ENCODE measurements at regions not wholly inside any gene's neighbourhood (a gene's known extent, or its start where the extent isn't known, plus 50 kb on each side); places are given as distances from the start of the nearest gene placed in this dataset.

DNA sequence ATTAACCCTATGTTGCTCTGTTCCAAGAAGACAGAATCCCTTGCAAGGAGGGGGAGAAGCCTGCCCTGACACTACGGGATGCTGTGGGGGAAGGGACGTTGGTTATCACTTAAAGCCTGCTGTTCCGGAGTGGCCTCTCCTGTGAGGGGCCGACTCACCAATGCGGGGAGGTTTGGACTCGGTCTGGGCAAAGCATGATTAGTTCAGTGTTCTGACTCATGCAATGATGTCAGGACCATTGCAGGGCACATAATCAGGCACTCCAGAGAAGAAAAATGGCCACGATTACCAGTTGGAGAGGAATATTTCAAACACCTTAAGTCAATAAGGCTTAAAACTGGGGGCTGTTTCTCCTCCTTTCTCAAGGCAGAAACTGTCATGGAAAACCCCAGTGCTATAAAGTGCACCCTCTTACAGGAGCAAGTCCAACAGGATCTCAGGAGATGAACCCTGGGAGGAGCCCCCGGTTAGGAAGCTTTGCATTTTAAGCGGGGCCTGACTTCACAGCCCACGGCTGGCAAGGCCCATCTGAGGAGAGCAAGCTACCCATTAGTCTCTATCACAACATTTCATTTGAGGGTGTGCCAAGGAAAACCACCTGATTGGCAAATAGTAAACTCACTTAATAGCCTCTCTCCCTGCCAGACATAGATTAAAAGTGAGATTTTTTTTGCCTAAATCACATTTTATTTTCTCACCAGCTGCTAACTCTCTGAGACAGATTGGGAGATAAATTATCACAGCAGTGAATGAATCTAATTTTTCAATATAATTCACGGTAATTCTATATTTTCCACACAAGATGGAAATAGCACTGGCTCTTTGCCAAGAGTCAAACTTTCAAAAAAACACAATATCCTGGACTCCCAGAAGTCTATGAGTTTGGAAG lies 202.5 kb downstream of the C1orf94 start:
- no peaks in the 10 kb centered on the region for H3K36me3 ChIP-seq
- peaks cover 0 to 70% (median 48%) of the 10 kb centered on the region in 7 donors for H3K27me3 ChIP-seq
- no peaks in the 10 kb centered on the region for H3K4me1 ChIP-seq
- H3K27ac ChIP-seq, result no peak overlapping the region
- H3K9me3 ChIP-seq, result no peaks in the 10 kb centered on the region
- DNase-seq, result no peak
- no peak overlapping the region for H3K4me3 ChIP-seq
- TF ChIP-seq, protein P1, sequence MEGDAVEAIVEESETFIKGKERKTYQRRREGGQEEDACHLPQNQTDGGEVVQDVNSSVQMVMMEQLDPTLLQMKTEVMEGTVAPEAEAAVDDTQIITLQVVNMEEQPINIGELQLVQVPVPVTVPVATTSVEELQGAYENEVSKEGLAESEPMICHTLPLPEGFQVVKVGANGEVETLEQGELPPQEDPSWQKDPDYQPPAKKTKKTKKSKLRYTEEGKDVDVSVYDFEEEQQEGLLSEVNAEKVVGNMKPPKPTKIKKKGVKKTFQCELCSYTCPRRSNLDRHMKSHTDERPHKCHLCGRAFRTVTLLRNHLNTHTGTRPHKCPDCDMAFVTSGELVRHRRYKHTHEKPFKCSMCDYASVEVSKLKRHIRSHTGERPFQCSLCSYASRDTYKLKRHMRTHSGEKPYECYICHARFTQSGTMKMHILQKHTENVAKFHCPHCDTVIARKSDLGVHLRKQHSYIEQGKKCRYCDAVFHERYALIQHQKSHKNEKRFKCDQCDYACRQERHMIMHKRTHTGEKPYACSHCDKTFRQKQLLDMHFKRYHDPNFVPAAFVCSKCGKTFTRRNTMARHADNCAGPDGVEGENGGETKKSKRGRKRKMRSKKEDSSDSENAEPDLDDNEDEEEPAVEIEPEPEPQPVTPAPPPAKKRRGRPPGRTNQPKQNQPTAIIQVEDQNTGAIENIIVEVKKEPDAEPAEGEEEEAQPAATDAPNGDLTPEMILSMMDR (IDR thresholded peaks at IDR 0.05), result no peak
- WGBS, 2 donors, result 30 to 31% methylated on average over 11 of the region's 11 CpGs
- ATAC-seq, result no peak
- intact Hi-C loops (cut with DNase I), result no loop called here

DNA sequence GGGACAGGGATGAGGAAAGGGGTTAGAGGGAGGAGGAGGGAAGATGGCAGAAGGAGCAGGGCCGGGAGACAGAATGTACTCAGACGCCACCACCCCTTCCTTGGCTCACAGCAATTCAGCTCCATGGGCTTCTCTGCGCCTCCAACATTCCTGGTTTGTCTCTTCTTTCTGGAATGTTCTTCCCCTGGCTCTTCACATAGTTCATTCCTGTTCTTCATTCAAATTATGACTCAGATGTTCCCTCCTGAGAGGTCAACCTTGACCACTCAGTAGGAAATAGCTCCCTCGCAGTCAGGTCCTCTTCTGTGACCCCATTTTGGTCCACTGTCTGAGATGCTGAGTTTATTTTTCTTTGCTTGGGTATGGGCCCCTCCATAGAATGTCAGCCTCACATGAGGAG lies 203.2 kb downstream of the C1orf94 start:
- Histone ChIP-seq H3K36me3 (no peaks in the 10 kb centered on the region), H3K27ac (no peak overlapping the region), H3K4me1 (no peaks in the 10 kb centered on the region), H3K4me3 (no peak overlapping the region), H3K9me3 (no peaks in the 10 kb centered on the region), H3K27me3 (peaks cover 0 to 64% (median 49%) of the 10 kb centered on the region in 7 donors)
- ATAC-seq (no peak), DNase-seq (no peak)
- TF ChIP-seq, protein P1 (IDR thresholded peaks at IDR 0.05), result no peak
- intact Hi-C loops (cut with DNase I), result no loop called here
- 73 to 81% methylated on average over 4 of the region's 4 CpGs for WGBS, 2 donors

DNA sequence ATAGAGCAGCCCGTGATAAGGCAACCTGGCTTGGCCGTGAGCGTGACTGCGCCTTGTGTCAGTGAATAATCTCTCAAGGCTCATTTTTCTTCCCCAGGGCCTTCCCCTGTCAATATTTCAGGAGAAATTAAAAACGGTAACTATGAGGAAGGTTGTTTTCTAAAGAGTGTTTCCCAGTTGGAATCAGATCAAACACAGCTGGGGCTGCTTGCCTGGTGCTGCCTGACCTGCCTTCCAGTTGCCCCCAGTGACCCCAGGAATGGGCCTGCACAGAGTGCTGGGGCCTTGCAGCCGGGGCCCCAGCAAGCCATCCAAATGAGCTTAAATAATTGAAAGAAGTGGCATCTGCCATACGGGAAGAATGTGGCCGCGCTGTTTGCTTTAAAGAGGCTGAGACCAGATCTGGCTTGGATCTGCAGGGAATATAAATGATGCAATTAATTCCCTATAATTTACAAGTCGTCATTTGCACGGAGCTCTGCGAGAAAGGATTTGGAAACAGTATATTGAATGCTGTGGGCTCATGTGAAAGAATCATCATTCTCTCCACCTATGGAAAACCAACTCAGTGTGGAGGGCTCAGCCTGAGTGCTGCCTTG lies 203.9 kb downstream of the C1orf94 start:
- DNase-seq (no peak), ATAC-seq (no peak)
- peaks cover 0 to 64% (median 48%) of the 10 kb centered on the region in 7 donors for H3K27me3 ChIP-seq
- H3K4me1 ChIP-seq, result no peaks in the 10 kb centered on the region
- WGBS, 2 donors, result 79 to 80% methylated on average over 12 of the region's 12 CpGs
- H3K9me3 ChIP-seq, result no peaks in the 10 kb centered on the region
- H3K36me3 ChIP-seq, result no peaks in the 10 kb centered on the region
- intact Hi-C loops (cut with DNase I), result no loop called here
- TF ChIP-seq, protein P1 (IDR thresholded peaks at IDR 0.05), result no peak
- H3K4me3 ChIP-seq, result no peak overlapping the region
- no peak overlapping the region for H3K27ac ChIP-seq

DNA sequence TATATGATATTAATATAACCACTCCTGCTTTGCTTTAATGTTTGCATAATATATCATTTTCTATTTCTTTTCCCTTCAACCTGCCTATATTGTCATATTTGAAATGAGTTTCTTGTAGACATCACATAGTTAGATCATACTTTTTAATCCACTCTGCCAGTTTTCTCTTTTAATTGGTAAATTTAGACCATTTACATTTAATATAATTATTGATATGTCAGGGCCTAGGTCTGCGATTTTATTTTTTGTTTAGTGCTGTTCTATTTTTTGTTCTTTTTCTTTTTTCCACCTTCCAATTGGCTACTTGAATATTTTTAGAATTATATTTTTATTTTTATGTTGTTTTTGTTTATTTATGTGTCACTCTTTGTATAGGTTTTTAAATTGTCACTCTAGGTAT lies 213.3 kb downstream of the C1orf94 start:
- intact Hi-C loops (cut with DNase I), result no loop called here
- Histone ChIP-seq H3K27me3 (peaks cover 0 to 9% (median 0%) of the 10 kb centered on the region in 7 donors), H3K27ac (no peak overlapping the region), H3K36me3 (no peaks in the 10 kb centered on the region), H3K4me3 (no peak overlapping the region), H3K9me3 (peaks cover 0 to 26% (median 6%) of the 10 kb centered on the region in 11 donors), H3K4me1 (no peaks in the 10 kb centered on the region)
- ATAC-seq (no peak), DNase-seq (no peak)
- 82 to 87% methylated on average over 1 of the region's 1 CpG for WGBS, 2 donors
- TF ChIP-seq, protein P1 (IDR thresholded peaks at IDR 0.05), result no peak
